Cerebellar cortex (tissue), 1 donor: ENCODE measurements at regions not wholly inside any gene's neighbourhood (a gene's known extent, or its start where the extent isn't known, plus 50 kb on each side); places are given as distances from the start of the nearest gene placed in this dataset.

ENCODE experiments used
- DNase-seq: peaks from one replicate; pipeline ENCODE4 v3.0.0-alpha.2; 2015; ENCODE audit warnings: low spot score

- no peak for DNase-seq
Measured at GRCh38 chr2:19846567-19846966, 55.2 kb downstream of the TTC32 start.

- DNase-seq: no peak
Measured at GRCh38 chr2:19846030-19846429, 55.8 kb downstream of the TTC32 start.

GRCh38 chr2:19845323-19845920 is 56.4 kb downstream of the TTC32 start:
- DNase-seq: no peak

- DNase-seq: no peak
Measured at GRCh38 chr2:19844750-19845149, 57.0 kb downstream of the TTC32 start.

- no peak for DNase-seq
Measured at GRCh38 chr2:19843992-19844515, 57.7 kb downstream of the TTC32 start.

GRCh38 chr2:19841918-19842693 is 59.7 kb downstream of the TTC32 start:
- no peak for DNase-seq

- DNase-seq: no peak
Measured at GRCh38 chr2:19839438-19839837, 62.3 kb downstream of the TTC32 start.

GRCh38 chr2:19838616-19839015 is 63.2 kb downstream of the TTC32 start:
- DNase-seq: no peak

GRCh38 chr2:19837235-19837766 is 64.5 kb downstream of the TTC32 start:
- DNase-seq: no peak

- no peak for DNase-seq
Measured at GRCh38 chr2:19835781-19836281, 66.0 kb downstream of the TTC32 start.

GRCh38 chr2:19833978-19834377 is 67.8 kb downstream of the TTC32 start:
- DNase-seq: no peak

- DNase-seq: no peak
Measured at GRCh38 chr2:19829672-19830071, 72.1 kb downstream of the TTC32 start.

GRCh38 chr2:19826874-19827273 is 74.9 kb downstream of the TTC32 start:
- DNase-seq: no peak

GRCh38 chr2:19823507-19823906 is 78.3 kb downstream of the TTC32 start:
- DNase-seq: no peak

- no peak for DNase-seq
Measured at GRCh38 chr2:19819097-19820065, 82.4 kb downstream of the TTC32 start.

- DNase-seq: no peak
Measured at GRCh38 chr2:19818543-19818942, 83.2 kb downstream of the TTC32 start.

GRCh38 chr2:19818039-19818438 is 83.7 kb downstream of the TTC32 start:
- DNase-seq: no peak

GRCh38 chr2:19815746-19816145 is 86.0 kb downstream of the TTC32 start:
- DNase-seq: no peak

GRCh38 chr2:19812166-19812565 is 89.6 kb downstream of the TTC32 start:
- peak; percentile 93 for DNase-seq

GRCh38 chr2:19811186-19811585 is 90.6 kb downstream of the TTC32 start:
- no peak for DNase-seq

- no peak for DNase-seq
Measured at GRCh38 chr2:19810637-19811036, 91.1 kb downstream of the TTC32 start.

GRCh38 chr2:19810148-19810547 is 91.6 kb downstream of the TTC32 start:
- DNase-seq: no peak
